ENCODE measurements at regions not wholly inside any gene's neighbourhood (a gene's known extent, or its start where the extent isn't known, plus 50 kb on each side); places are given as distances from the start of the nearest gene placed in this dataset.
A peak's percentile ranks its signal among the peaks of the same experiment; 100 is the strongest.

DNA sequence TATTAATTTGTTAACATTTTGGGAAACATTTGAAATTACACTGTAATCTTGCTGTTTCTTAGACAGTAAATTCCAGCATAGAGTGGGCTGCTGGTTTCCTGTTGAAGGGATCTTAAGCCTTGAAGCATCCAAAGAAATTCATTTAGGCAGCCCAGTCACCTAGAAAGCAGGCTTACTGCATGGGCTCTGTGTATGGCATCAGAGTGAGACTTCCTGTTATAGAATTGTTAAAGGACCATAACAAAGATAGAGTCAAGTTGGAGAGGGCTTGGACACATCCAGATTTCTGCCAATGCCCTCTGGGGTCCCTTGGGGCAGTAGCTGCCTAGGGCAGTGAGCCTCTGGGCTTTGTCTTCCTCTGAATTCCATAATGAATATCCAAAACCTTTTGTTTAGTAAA is 149.2 kb downstream of the DYRK2 start:
- no peak for DNase-seq

GRCh38 chr12:67798768-67799167 is 150.2 kb downstream of the DYRK2 start:
- DNase-seq: no peak

GRCh38 chr12:67802731-67803130 is 154.2 kb downstream of the DYRK2 start:
- DNase-seq: no peak

DNA sequence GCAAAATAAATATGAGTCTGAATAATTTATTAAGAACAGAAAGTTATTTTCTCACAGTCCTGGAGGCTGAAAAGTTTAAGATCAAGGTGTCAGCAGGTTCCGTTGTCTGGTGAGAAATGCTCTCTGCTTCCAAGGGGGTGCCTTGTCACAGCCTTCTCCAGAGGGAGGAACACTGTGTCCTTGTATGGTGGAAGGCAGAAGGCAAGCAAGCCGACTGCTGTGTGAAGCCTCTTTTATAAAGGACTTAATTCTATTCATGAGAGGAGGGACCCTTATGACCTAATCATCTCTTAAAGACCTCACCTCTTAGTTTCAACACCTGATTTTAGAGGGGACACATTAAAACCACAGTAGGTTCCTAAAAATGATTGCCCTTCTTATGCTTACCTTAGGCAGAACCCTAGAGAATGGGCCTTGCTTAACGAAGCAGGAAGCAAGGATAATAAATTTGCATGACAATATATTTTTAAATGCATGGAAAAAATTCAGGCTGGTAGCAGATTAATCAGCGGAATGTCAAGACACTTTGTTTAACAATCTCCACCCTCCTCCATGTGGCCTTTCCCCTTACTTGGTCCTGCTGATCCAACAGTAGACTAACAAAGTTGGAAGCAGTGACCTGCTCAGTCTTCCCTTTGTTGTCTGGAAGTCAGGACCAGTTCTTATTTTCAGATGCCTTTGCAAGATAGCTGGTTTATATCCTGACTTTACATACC is 154.9 kb downstream of the DYRK2 start:
- no peak for DNase-seq

DNA sequence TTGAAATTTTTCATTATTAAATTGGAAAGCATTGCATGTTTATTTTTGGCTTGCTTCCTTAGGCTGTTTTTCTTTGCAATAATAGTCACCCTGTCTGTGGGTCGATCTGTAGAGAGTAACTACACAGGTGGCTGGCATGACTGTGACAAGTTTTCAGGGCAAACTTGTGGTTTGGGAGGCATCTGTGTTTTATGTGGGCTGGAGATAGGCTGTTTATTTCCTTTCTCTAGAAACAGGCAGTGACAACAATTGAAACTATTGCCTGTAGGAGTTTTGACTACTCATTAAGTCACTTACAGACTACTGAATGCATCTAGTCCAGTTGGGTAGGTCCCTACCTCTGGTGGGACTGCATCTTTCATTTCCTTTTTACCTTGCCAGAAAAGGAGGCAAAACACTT is 155.6 kb downstream of the DYRK2 start:
- DNase-seq: peak; percentile 77

DNA sequence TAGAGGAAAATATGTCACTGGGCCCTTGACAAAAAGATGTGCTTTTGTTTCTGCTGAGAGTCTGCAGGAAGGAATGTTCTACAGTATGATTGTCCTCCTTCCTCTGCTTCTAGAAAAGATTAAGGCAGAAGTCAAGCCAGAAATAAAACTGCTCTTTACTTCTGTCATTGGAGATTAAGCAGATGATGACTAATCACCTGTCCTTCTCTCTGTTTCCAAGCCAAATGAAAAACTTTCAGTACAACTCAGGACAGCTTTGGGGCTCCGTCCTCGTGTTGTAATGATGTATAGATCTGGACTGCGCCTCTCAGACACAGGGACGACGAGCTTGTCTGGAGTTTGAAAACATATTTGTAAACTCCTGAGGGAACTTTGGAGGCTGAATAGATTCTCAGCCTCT is 159.3 kb downstream of the DYRK2 start:
- no peak for DNase-seq

GRCh38 chr12:67810166-67810565 is 161.6 kb downstream of the DYRK2 start:
- DNase-seq: no peak

- DNase-seq: no peak
Observed at GRCh38 chr12:67811437-67812361, 163.2 kb downstream of the DYRK2 start.

DNA sequence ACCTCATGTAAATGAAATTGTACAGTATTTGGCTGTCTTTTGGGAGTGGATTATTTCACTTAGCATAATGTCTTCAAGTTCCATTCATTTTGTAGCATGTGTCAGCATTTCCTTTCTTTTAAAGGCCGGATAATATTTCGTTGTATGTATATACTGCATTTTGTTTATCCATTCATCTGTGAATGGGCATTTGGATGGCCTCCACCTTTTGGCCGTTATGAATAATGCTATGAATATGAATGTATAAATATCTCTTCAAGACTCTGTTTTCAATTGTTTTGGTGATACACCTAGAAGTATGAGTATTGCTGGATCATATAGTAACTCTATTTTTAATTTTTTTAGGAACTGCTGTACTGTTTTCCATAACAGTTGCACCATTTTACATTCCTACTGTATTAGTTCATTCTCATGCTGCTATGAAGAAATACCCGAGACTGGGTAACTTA is 164.9 kb downstream of the DYRK2 start:
- DNase-seq: no peak

DNA sequence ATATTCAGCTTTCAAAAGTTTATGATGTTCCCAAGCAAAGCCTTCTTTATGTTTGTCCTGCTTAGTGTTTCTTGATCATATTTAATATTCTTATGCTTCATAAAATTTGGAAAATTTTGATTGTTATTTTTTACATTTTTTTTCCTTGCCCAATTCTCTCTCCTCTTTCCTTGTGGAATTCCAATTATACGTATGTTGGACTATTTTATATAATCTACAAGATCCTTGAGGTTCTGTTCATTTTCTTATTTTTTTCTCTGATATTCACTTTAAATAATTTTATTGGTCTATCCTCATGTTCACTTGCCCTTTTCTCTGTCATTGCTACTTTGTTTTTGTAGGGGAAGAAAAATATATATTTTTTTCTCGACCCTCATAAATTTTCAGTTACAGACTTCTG is 167.7 kb downstream of the DYRK2 start:
- DNase-seq: no peak

GRCh38 chr12:67818459-67818903 is 169.9 kb downstream of the DYRK2 start:
- no peak for DNase-seq

DNA sequence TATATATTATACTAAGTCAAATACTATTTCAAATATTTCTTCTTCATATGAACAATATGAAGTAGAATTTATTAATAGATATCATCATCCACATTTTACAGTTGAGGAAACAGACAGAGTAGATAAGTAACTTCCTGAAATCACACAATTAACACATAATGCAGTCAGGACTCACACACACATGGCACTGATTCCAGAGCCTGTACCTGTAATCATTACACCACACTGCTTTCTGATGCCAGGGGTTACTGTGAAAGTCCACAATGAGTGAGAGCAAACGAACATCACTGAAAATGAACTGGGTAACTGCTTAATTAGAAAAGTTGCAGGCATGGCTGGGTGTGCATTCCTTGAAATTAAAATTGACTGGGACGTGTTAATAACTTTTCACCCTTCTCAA is 169.3 kb upstream of the IFNG-AS1 start:
- DNase-seq: no peak

DNA sequence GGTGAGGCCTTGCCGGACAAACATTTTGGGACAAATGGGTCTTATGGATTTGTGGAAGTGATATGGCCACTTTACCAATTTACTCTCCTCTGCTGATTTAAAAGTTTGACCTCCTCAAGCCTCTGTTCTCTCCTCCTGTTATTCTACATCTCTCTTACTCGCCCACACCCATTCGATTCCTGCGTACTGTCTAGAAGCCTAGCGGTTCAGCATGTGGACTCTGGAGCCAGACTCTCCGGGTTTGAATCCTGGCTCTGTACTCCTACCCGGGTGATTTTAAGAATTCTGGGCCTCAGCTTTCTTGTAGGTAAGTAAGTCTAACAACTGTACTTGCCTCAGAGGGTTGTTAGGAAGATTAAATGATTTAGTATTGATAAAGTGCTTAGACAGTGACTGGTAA is 168.6 kb upstream of the IFNG-AS1 start:
- no peak for DNase-seq

DNA sequence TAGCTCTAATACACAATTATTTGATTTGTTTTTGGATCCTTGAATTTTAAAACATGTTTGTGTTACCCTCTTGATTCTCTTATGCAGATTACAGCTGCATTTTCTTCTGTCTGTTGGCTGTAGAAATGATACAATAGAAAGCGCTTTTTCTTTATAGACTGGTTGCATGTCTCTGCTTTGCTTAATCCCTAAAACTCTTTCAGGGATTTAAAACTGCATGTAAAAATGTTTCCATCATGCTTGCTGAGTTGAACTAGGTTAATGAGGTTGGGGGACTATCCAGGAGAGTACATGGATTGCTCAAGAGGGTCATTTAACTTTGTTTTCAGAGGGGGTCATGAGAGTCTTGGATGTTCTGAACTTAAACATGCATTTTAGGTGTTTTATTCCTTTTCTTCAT is 166.4 kb upstream of the IFNG-AS1 start:
- DNase-seq: no peak

GRCh38 chr12:67826148-67826547 is 163.1 kb upstream of the IFNG-AS1 start:
- DNase-seq: no peak

DNA sequence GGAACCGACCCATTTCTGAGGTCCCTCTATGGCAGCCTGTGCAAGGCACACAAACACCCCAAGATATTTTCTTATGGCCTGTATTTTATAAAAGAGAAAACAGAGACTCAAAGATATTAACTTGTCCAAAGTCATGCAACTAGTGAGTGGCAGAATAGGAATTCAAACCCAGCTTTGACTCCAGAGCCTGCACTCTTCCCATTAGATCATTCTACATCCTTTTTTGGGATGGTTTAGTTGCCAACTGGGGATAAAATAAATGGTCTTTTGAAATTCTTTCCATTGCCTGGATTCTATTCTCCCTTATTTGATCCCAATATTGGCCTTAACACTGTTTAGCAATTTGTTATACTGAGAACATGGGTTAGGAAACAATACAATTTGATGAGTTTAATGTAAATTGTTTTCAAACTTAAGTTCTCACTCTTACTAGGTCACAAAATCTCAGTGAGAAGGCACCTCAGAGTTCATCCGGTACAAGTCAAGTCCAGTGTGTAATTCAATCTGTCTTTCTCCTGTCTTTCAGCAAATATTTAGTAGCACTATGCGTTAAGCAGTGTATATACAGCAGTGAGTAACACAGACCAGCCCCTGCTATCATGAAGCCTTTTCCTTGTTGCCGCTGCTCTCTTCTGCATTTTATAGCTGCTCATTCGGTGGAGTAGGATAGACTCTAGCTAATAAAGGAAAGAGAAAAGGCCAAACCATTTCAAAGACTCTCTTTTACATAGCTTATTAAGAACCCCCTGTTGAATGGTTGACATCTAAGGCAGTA is 162.1 kb upstream of the IFNG-AS1 start:
- no peak for DNase-seq

GRCh38 chr12:67827820-67828383 is 161.3 kb upstream of the IFNG-AS1 start:
- DNase-seq: peak; percentile 81

- no peak for DNase-seq
Observed at GRCh38 chr12:67829896-67830295, 159.4 kb upstream of the IFNG-AS1 start.

- no peak for DNase-seq
Observed at GRCh38 chr12:67832155-67832554, 157.1 kb upstream of the IFNG-AS1 start.

DNA sequence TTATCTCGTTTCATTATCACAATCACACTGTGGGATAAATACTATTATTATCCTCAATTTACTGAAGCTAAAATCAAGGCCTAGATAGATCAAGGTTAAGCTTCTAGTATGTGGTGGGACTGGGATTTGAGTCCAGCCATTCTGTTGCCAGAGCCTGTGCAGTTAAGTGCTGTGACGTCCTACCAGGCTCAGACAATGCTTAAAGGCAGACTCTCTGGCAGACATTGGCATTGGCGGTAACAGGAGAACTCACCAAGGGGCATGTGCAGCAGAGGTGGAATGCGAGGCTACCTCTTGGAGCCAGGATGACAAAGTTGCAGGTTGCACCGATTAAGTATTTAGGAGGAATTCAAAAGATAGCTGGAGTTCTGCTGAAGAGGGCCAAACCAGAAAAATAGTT is 155.6 kb upstream of the IFNG-AS1 start:
- no peak for DNase-seq

DNA sequence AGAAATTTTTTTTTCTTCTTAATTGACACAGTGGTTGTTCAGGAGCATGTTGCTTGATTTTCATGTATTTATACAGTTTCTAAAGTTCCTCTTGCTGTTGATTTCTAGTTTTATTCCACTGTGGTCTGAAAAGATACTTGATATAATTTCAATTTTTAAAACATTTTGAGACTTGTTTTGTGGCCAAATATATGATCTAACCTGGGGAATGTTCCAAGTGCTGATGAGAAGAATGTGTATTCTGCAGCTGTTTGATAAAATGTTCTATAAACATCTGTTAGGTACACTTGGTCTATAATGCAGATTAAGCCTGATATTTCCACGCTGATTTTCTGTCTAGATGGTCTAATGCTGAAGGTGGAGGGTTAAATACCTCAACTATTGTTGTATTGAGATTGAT is 151.4 kb upstream of the IFNG-AS1 start:
- no peak for DNase-seq

DNA sequence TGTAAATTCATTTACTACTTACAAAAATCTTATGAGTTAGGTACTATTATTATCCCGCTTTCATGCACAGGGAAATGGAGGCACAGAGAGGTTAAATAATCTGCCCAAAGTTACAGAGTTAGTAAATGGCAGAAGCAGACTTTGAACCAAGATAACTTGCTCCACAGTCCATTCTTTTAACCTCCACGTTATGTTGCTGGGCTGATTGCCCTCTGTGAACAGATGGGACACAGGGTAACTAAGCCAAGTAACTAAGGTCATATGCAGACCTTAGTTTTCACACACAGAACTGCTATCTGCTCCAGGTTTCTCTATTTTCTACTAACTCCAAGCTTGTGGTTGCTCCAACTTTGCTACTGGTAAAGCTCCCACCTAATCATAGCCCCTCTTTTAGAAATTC is 147.1 kb upstream of the IFNG-AS1 start:
- DNase-seq: no peak

DNA sequence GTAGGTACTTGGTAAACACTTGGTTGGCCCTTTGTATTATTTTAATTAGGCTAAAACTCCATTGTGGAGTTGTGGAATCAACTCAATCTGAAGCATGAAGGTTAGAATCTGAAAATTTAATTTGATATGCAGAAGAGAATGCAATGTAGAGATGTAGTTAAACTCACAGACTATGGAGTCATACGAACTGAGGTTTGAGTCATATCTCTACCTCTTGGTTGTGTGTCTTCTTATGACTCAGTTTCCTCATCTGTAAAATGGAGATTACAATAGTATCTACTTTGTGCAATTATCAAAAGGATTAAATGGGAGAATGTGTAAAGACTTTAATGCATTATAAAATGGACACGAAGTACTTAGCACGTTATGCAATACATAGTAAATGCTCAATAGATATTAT is 146.0 kb upstream of the IFNG-AS1 start:
- no peak for DNase-seq
